ENCODE measurements at regions not wholly inside any gene's neighbourhood (a gene's known extent, or its start where the extent isn't known, plus 50 kb on each side); places are given as distances from the start of the nearest gene placed in this dataset.

- Mint-ChIP-seq H3K27ac (no peak overlapping the region), H3K4me1 (no peaks in the 10 kb centered on the region), H3K4me3 (no peak overlapping the region), H3K27me3 (no peaks in the 10 kb centered on the region), H3K9me3 (peaks cover 8 to 14% of the 10 kb centered on the region in 2 donors)
- ATAC-seq (no peak), DNase-seq (no peak)
These were observed 1392.9 kb upstream of the NUDT12 start for GRCh38 chr5:104955479-104955878.

GRCh38 chr5:104952876-104953275, 1390.3 kb upstream of the NUDT12 start:
- H3K4me3 Mint-ChIP-seq: no peak overlapping the region
- DNase-seq (no peak), ATAC-seq (no peak)
- H3K27ac Mint-ChIP-seq: no peak overlapping the region
- peaks cover 13 to 19% of the 10 kb centered on the region in 2 donors for H3K9me3 Mint-ChIP-seq
- H3K27me3 Mint-ChIP-seq: no peaks in the 10 kb centered on the region
- H3K4me1 Mint-ChIP-seq: no peaks in the 10 kb centered on the region

DNA sequence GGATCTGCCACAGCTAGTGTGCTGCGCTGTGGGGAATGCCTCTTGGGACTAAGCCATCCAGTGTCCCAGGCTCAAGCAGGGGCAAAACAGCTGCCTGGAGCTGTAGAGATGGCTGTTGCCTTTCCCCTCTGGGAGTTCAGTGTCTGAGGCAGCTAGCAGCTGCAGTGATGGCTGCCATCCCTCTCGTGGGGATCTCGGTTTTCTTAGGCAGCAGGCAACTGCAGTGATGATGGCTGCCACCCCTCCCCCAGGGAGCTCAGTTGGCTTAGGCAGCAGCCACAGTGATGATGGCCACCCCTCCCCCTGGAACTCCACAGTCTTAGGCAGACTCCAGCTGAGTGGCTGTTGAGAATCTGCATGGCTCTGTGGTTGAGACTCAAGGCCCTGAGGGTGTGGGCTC, 1389.2 kb upstream of the NUDT12 start:
- DNase-seq (no peak), ATAC-seq (no peak)
- Mint-ChIP-seq H3K4me3 (no peak overlapping the region), H3K27me3 (no peaks in the 10 kb centered on the region), H3K4me1 (no peaks in the 10 kb centered on the region), H3K9me3 (peaks cover 8 to 20% of the 10 kb centered on the region in 2 donors), H3K27ac (no peak overlapping the region)

GRCh38 chr5:104947076-104947475, 1384.5 kb upstream of the NUDT12 start:
- no peaks in the 10 kb centered on the region for H3K4me1 Mint-ChIP-seq

GRCh38 chr5:104942735-104943134, 1380.1 kb upstream of the NUDT12 start:
- Mint-ChIP-seq H3K27me3 (no peaks in the 10 kb centered on the region), H3K9me3 (peaks cover 0 to 19% of the 10 kb centered on the region in 2 donors), H3K4me1 (no peaks in the 10 kb centered on the region), H3K4me3 (no peak overlapping the region), H3K27ac (no peak overlapping the region)
- no peak for DNase-seq
- no peak for ATAC-seq

More at GRCh38 chr5:104947076-104947475, 1384.5 kb upstream of the NUDT12 start:
- no peak overlapping the region for H3K4me3 Mint-ChIP-seq
- no peak for ATAC-seq
- no peaks in the 10 kb centered on the region for H3K27me3 Mint-ChIP-seq
- no peak overlapping the region for H3K27ac Mint-ChIP-seq
- DNase-seq: no peak
- H3K9me3 Mint-ChIP-seq: peaks cover 8 to 28% of the 10 kb centered on the region in 2 donors

GRCh38 chr5:104941030-104941645, 1378.5 kb upstream of the NUDT12 start:
- H3K27me3 Mint-ChIP-seq: no peaks in the 10 kb centered on the region
- peaks cover 0 to 14% of the 10 kb centered on the region in 2 donors for H3K9me3 Mint-ChIP-seq

GRCh38 chr5:104937598-104937997, 1375.0 kb upstream of the NUDT12 start:
- no peaks in the 10 kb centered on the region for H3K27me3 Mint-ChIP-seq
- peaks cover 0 to 11% of the 10 kb centered on the region in 2 donors for H3K9me3 Mint-ChIP-seq
- ATAC-seq: no peak
- no peaks in the 10 kb centered on the region for H3K4me1 Mint-ChIP-seq
- no peak overlapping the region for H3K27ac Mint-ChIP-seq
- no peak for DNase-seq
- no peak overlapping the region for H3K4me3 Mint-ChIP-seq

More at GRCh38 chr5:104941030-104941645, 1378.5 kb upstream of the NUDT12 start:
- H3K4me1 Mint-ChIP-seq: no peaks in the 10 kb centered on the region
- H3K27ac Mint-ChIP-seq: no peak overlapping the region
- DNase-seq: no peak
- ATAC-seq: no peak
- H3K4me3 Mint-ChIP-seq: no peak overlapping the region

GRCh38 chr5:104932431-104932830, 1369.8 kb upstream of the NUDT12 start:
- Mint-ChIP-seq H3K27ac (no peak overlapping the region), H3K4me1 (no peaks in the 10 kb centered on the region), H3K27me3 (no peaks in the 10 kb centered on the region), H3K9me3 (peaks cover 0 to 8% of the 10 kb centered on the region in 2 donors), H3K4me3 (no peak overlapping the region)
- ATAC-seq: no peak
- no peak for DNase-seq

GRCh38 chr5:104928906-104929520, 1366.4 kb upstream of the NUDT12 start:
- ATAC-seq (no peak), DNase-seq (no peak)
- H3K27ac Mint-ChIP-seq: no peak overlapping the region
- H3K9me3 Mint-ChIP-seq: peaks cover 0 to 15% of the 10 kb centered on the region in 2 donors
- H3K4me1 Mint-ChIP-seq: no peaks in the 10 kb centered on the region
- H3K27me3 Mint-ChIP-seq: no peaks in the 10 kb centered on the region
- H3K4me3 Mint-ChIP-seq: no peak overlapping the region

DNA sequence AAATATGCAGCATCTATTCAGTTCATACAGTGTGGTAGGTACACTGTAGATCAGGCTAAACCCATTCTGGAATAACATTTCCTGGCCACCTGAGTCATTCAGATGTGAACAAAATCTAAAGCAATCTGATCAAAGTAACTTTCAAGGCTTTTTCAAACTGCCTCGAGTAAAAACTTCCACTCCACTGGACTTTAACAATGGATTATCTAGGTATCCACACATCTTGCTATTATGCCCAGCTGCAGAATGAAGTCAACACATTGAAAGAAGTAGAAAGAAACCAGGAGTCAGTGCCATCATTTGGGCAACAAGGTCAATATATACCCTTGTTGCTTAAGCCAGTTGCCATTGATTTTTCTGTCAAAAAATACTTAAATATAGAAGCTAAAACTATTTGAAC, 1352.6 kb upstream of the NUDT12 start:
- no peak overlapping the region for H3K27ac Mint-ChIP-seq
- no peaks in the 10 kb centered on the region for H3K4me1 Mint-ChIP-seq
- ATAC-seq (no peak), DNase-seq (no peak)
- no peaks in the 10 kb centered on the region for H3K9me3 Mint-ChIP-seq
- no peak overlapping the region for H3K4me3 Mint-ChIP-seq
- no peaks in the 10 kb centered on the region for H3K27me3 Mint-ChIP-seq

DNA sequence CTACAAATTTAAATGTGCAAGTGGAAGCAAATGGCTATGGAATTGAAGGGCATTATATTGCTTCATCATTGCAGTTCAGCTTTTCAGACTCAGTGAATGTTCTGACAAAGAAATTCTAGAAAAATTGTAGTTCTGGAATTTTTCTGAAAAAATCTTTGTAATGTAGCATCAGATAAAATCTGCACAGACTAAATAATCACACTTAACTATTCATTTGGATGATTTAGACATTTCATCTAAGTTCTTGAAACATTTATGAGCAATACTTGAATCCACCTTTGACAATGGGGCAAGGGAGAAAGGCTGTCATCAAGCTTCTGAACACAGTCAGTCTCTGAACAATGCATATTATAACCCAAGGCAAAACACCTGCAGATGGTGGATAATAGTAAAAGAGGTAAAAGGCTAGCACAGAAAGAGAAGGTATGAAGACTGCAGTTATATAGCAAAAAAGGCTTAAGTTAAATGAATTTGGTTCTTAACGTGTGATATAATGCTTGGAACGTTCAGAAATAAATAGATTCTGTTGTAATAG, 1352.0 kb upstream of the NUDT12 start:
- Mint-ChIP-seq H3K9me3 (no peaks in the 10 kb centered on the region), H3K4me3 (no peak overlapping the region), H3K4me1 (no peaks in the 10 kb centered on the region), H3K27ac (no peak overlapping the region), H3K27me3 (no peaks in the 10 kb centered on the region)
- ATAC-seq: no peak
- no peak for DNase-seq

GRCh38 chr5:104913841-104914281, 1351.3 kb upstream of the NUDT12 start:
- H3K4me1 Mint-ChIP-seq: no peaks in the 10 kb centered on the region
- H3K27me3 Mint-ChIP-seq: no peaks in the 10 kb centered on the region
- H3K27ac Mint-ChIP-seq: no peak overlapping the region
- DNase-seq (no peak), ATAC-seq (no peak)
- H3K4me3 Mint-ChIP-seq: no peak overlapping the region
- H3K9me3 Mint-ChIP-seq: no peaks in the 10 kb centered on the region

- no peaks in the 10 kb centered on the region for H3K4me1 Mint-ChIP-seq
- H3K9me3 Mint-ChIP-seq: no peaks in the 10 kb centered on the region
- H3K27ac Mint-ChIP-seq: no peak overlapping the region
- ATAC-seq (no peak), DNase-seq (no peak)
- H3K27me3 Mint-ChIP-seq: no peaks in the 10 kb centered on the region
- H3K4me3 Mint-ChIP-seq: no peak overlapping the region
These were observed 1347.2 kb upstream of the NUDT12 start for GRCh38 chr5:104909803-104910202.

- Mint-ChIP-seq H3K4me3 (no peak overlapping the region), H3K27ac (no peak overlapping the region), H3K9me3 (no peaks in the 10 kb centered on the region), H3K27me3 (no peaks in the 10 kb centered on the region), H3K4me1 (no peaks in the 10 kb centered on the region)
- DNase-seq (no peak), ATAC-seq (no peak)
These were observed 1342.0 kb upstream of the NUDT12 start for GRCh38 chr5:104904561-104904960.

- Mint-ChIP-seq H3K9me3 (peaks cover 0 to 5% of the 10 kb centered on the region in 2 donors), H3K4me1 (no peaks in the 10 kb centered on the region), H3K27me3 (no peaks in the 10 kb centered on the region), H3K27ac (peak overlapping the region in 1 of 2 donors; percentile 93), H3K4me3 (no peak overlapping the region)
- DNase-seq: no peak
- ATAC-seq: no peak
These were observed 1341.4 kb upstream of the NUDT12 start for GRCh38 chr5:104903941-104904340.

- no peak overlapping the region for H3K27ac Mint-ChIP-seq
These were observed 1329.0 kb upstream of the NUDT12 start for GRCh38 chr5:104891596-104891995.

More at GRCh38 chr5:104891596-104891995, 1329.0 kb upstream of the NUDT12 start:
- H3K4me1 Mint-ChIP-seq: no peaks in the 10 kb centered on the region
- no peak overlapping the region for H3K4me3 Mint-ChIP-seq
- ATAC-seq: no peak
- no peak for DNase-seq
- H3K27me3 Mint-ChIP-seq: no peaks in the 10 kb centered on the region
- peaks cover 9 to 19% of the 10 kb centered on the region in 2 donors for H3K9me3 Mint-ChIP-seq

Measured in stimulated activated naive CD8-positive, alpha-beta T cell treated with anti-CD3 and anti-CD28 coated beads, Interleukin-15, amount 100 ng/mL, for 72 hours (primary cell).